Endothelial cell of umbilical vein (primary cell): ENCODE measurements at regions not wholly inside any gene's neighbourhood (a gene's known extent, or its start where the extent isn't known, plus 50 kb on each side); places are given as distances from the start of the nearest gene placed in this dataset.

Source experiments
- BruUV-seq: library from RNA; stranded (reverse); fragments of 400-500 nt; replicated peaks from 2 replicates; lab custom pipeline; 2021; lab: Mats Ljungman, UMichigan
- CTCF ChIA-PET: fragments of 300-600, 350-600 bp; sonication (Branson Sonifier 250); formaldehyde crosslinking; loops from one replicate; lab custom pipeline; 2021; ENCODE audit warnings: antibody characterized with exemption, inconsistent platforms; lab: Charles Lee
- POLR2A ChIA-PET: fragments of 300-600, 350-600 bp; sonication (Branson Sonifier 250); formaldehyde crosslinking; loops from one replicate; lab custom pipeline; 2021; ENCODE audit warnings: antibody characterized with exemption, inconsistent platforms; lab: Charles Lee
- DNase-seq: peaks from one replicate; pipeline ENCODE4 v3.0.0-alpha.2; 2011; ENCODE audit warnings: low read depth, low spot score
- FAIRE-seq: peaks from 2 replicates; lab custom pipeline; 2011; peaks lifted over from hg19 to GRCh38; lab: Jason Lieb, UNC
- H2AFZ ChIP-seq: 2 replicates; pipeline ENCODE4 v1.6.0; 2012; ENCODE audit warnings: low read depth, low read length, control low read depth, inconsistent platforms
- H3K27ac ChIP-seq: 2 replicates; pipeline ENCODE4 v1.5.1; 2011; ENCODE audit warnings: low read depth, mild to moderate bottlenecking, control low read depth, low read length, moderate library complexity; ENCODE audit not compliant: insufficient read depth
- H3K27me3 ChIP-seq, 2 experiments: 2 replicates each; pipeline versions ENCODE4 v1.6.0 to v1.6.1; 2011; ENCODE audit warnings: low read length in 2 of 2, mixed read lengths in 1 of 2; ENCODE audit not compliant: control insufficient read depth in 2 of 2, insufficient read depth in 2 of 2
- H3K36me3 ChIP-seq, 2 experiments: 2 replicates in 1 of 2; 3 replicates in 1 of 2; pipeline ENCODE4 v1.5.1; 2011; ENCODE audit warnings: low read length in 2 of 2, mild to moderate bottlenecking in 1 of 2, moderate library complexity in 1 of 2; ENCODE audit not compliant: control insufficient read depth in 2 of 2, insufficient read depth in 2 of 2; ENCODE audit errors: extremely low read depth in 1 of 2
- H3K4me1 ChIP-seq: 3 replicates; pipeline ENCODE4 v1.5.1; 2011; ENCODE audit warnings: mild to moderate bottlenecking, low read length; ENCODE audit not compliant: control insufficient read depth, insufficient read depth; ENCODE audit errors: extremely low read depth
- H3K4me2 ChIP-seq: 2 replicates; pipeline ENCODE4 v1.6.1; 2011; ENCODE audit warnings: low read length, control low read depth, mixed read lengths; ENCODE audit not compliant: insufficient read depth
- H3K4me3 ChIP-seq, 3 experiments: fragments of 200-600 bp in 1 of 3; sonication (generic), shearing (Covaris generic) in 1 of 3; replicated peaks in 1 of 3; 2 replicates each; pipeline ENCODE4 v1.5.1; 2011 to 2016; ENCODE audit warnings: control low read depth in 3 of 3, low read length in 3 of 3, mild to moderate bottlenecking in 2 of 3, inconsistent platforms in 1 of 3, low read depth in 1 of 3, moderate library complexity in 1 of 3; ENCODE audit not compliant: insufficient read depth in 1 of 3
- H3K79me2 ChIP-seq: 2 replicates; pipeline ENCODE4 v1.6.0; 2012; ENCODE audit warnings: low read length, inconsistent platforms; ENCODE audit not compliant: control insufficient read depth, insufficient read depth
- H3K9ac ChIP-seq: replicated peaks from 2 replicates; pipeline ENCODE3; 2011; ENCODE audit warnings: low read length, control low read depth; ENCODE audit not compliant: insufficient read depth; ENCODE audit errors: extremely low read depth
- H3K9me1 ChIP-seq: replicated peaks from 3 replicates; pipeline ENCODE4 v1.6.0; 2011; ENCODE audit warnings: mild to moderate bottlenecking, low read length; ENCODE audit not compliant: control insufficient read depth, insufficient read depth; ENCODE audit errors: extremely low read depth
- H3K9me3 ChIP-seq: replicated peaks from 2 replicates; pipeline ENCODE4 v1.5.1; 2012; ENCODE audit warnings: low read length, inconsistent platforms; ENCODE audit not compliant: control insufficient read depth, insufficient read depth
- H4K20me1 ChIP-seq: replicated peaks from 2 replicates; pipeline ENCODE3; 2011; ENCODE audit warnings: mild to moderate bottlenecking, low read length; ENCODE audit not compliant: control insufficient read depth, insufficient read depth; ENCODE audit errors: extremely low read depth
- EZH2 ChIP-seq: IDR thresholded peaks from 2 replicates; pipeline ENCODE4 v1.6.1; 2012; ENCODE audit warnings: borderline replicate concordance, low read depth, mild to moderate bottlenecking, moderate library complexity, low read length, inconsistent platforms; ENCODE audit not compliant: severe bottlenecking
- GATA2 ChIP-seq: IDR thresholded peaks from 2 replicates; pipeline ENCODE4 v1.7.0; 2011; ENCODE audit warnings: low read depth, mild to moderate bottlenecking, moderate library complexity, mixed read lengths, low read length; ENCODE audit not compliant: insufficient read length, insufficient read depth
- JUN ChIP-seq: IDR thresholded peaks from 2 replicates; pipeline ENCODE4 v1.6.1; 2011; ENCODE audit warnings: borderline replicate concordance, low read depth; ENCODE audit not compliant: insufficient read length, insufficient read depth
- MAX ChIP-seq: IDR thresholded peaks from 2 replicates; pipeline ENCODE4 v1.6.1; 2011; ENCODE audit not compliant: insufficient read depth, insufficient read length
- MYC ChIP-seq: IDR thresholded peaks from one replicate; pipeline ENCODE4 v1.6.1; 2011; ENCODE audit warnings: mild to moderate bottlenecking, low read depth, low read length
- POLR2A ChIP-seq: IDR thresholded peaks from 2 replicates; pipeline ENCODE4 v1.6.1; 2012; ENCODE audit warnings: low read depth, mild to moderate bottlenecking, control low read depth, low read length
- POLR2AphosphoS5 ChIP-seq: IDR thresholded peaks from 2 replicates; pipeline ENCODE4 v1.6.1; 2012; ENCODE audit warnings: low read depth, mild to moderate bottlenecking, control low read depth, low read length, moderate library complexity; ENCODE audit not compliant: insufficient read depth
- dilution Hi-C: fragments of 300-500 bp; cut with MboI; formaldehyde crosslinking; loops from one replicate; pipeline ENCODE4 v1.15.0; 2019; ENCODE audit warnings: low sequenced_read_pairs; ENCODE audit not compliant: extremely low pct_ligation_motif_present
- intact Hi-C: fragments of 100-400 bp; cut with micrococcal nuclease; formaldehyde crosslinking; loops from one replicate; pipeline ENCODE4 v1.10.0; 2022
- TF ChIP-seq, protein P1 (sequence below), 2 donors: IDR thresholded peaks; 1 replicate in 1 of 2; 2 replicates in 1 of 2; pipeline ENCODE4 v1.5.1; 2011; ENCODE audit warnings: low read length in 2 of 2, mild to moderate bottlenecking in 2 of 2, moderate library complexity in 2 of 2, control low read depth in 1 of 2, inconsistent platforms in 1 of 2, low read depth in 1 of 2; ENCODE audit not compliant: insufficient read depth in 1 of 2; ENCODE audit errors: extremely low read depth in 1 of 2

- H4K20me1 ChIP-seq, result no peaks in the 10 kb centered on the region
- H3K4me2 ChIP-seq, result no peak overlapping the region
- TF ChIP-seq MYC (no peak), MAX (no peak), GATA2 (no peak), EZH2 (no peak), POLR2AphosphoS5 (no peak), JUN (no peak), POLR2A (no peak)
- TF ChIP-seq, protein P1, sequence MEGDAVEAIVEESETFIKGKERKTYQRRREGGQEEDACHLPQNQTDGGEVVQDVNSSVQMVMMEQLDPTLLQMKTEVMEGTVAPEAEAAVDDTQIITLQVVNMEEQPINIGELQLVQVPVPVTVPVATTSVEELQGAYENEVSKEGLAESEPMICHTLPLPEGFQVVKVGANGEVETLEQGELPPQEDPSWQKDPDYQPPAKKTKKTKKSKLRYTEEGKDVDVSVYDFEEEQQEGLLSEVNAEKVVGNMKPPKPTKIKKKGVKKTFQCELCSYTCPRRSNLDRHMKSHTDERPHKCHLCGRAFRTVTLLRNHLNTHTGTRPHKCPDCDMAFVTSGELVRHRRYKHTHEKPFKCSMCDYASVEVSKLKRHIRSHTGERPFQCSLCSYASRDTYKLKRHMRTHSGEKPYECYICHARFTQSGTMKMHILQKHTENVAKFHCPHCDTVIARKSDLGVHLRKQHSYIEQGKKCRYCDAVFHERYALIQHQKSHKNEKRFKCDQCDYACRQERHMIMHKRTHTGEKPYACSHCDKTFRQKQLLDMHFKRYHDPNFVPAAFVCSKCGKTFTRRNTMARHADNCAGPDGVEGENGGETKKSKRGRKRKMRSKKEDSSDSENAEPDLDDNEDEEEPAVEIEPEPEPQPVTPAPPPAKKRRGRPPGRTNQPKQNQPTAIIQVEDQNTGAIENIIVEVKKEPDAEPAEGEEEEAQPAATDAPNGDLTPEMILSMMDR (IDR thresholded peaks at IDR 0.05; ENCODE audit: extremely low read depth in 1 of 2, insufficient read depth in 1 of 2, low read depth in 1 of 2, low read length in 2 of 2), result no peak
- H3K36me3 ChIP-seq, result no peaks in the 10 kb centered on the region
- no peaks in the 10 kb centered on the region for H3K9me1 ChIP-seq
- H3K9ac ChIP-seq, result no peak overlapping the region
- intact Hi-C loops (loop anchor here (2.0 kb wide), 1 partner anchor 14 kb away; no protein-coding TSS in a partner anchor), dilution Hi-C loops (no loop called here)
- H3K9me3 ChIP-seq, result no peaks in the 10 kb centered on the region
- CTCF ChIA-PET, result interaction anchor here (1.0 kb wide), 1 partner anchor 17 kb away, joined by 3 read pairs; no protein-coding TSS in a partner anchor
- no peak overlapping the region for H3K4me3 ChIP-seq
- H3K79me2 ChIP-seq, result no peaks in the 10 kb centered on the region
- BruUV-seq, result no TSS peak
- DNase-seq (peak; percentile 6), FAIRE-seq (no peak)
- POLR2A ChIA-PET, result no interaction called here
- no peaks in the 10 kb centered on the region for H3K27me3 ChIP-seq
- H2AFZ ChIP-seq, result no peak overlapping the region
- H3K4me1 ChIP-seq, result no peaks in the 10 kb centered on the region
- H3K27ac ChIP-seq, result no peak overlapping the region
These were observed 382.1 kb downstream of the PTPRC start for GRCh38 chr1:199020904-199021303.
